Sciatic nerve (tissue), 2 donors: ENCODE measurements at regions not wholly inside any gene's neighbourhood (a gene's known extent, or its start where the extent isn't known, plus 50 kb on each side); places are given as distances from the start of the nearest gene placed in this dataset.

Experiments used
- ATAC-seq: fragments of 200-7000 bp; cut with Tn5 transposase; one replicate; pipeline ENCODE4 v1.9.1; 2020; ENCODE audit warnings: mild to moderate bottlenecking, moderate library complexity
- DNase-seq: peaks from one replicate; pipeline ENCODE4 v3.0.0-alpha.2; 2020; ENCODE audit warnings: low spot score
- intact Hi-C: fragments of 100-400 bp; cut with DNase I; formaldehyde crosslinking; loops from one replicate; pipeline ENCODE4 v1.14.2; 2022
- donor health status: DM: no; HTN: no; CAD: no.
- donor health status: DM: no; HTN: no; CAD: no.

- intact Hi-C loops, result no loop called here
- ATAC-seq, result peak; percentile 78
- no peak for DNase-seq
These were observed 55.1 kb downstream of the PJA1 start for GRCh38 chrX:69110116-69110530.

GRCh38 chrX:69109706-69110105 is 55.5 kb downstream of the PJA1 start:
- no peak for DNase-seq
- ATAC-seq, result peak; percentile 78
- intact Hi-C loops, result no loop called here

- DNase-seq (no peak), ATAC-seq (no peak)
- intact Hi-C loops, result no loop called here
These were observed 56.1 kb downstream of the PJA1 start for GRCh38 chrX:69109036-69109663.

GRCh38 chrX:69107747-69108401 is 57.4 kb downstream of the PJA1 start:
- ATAC-seq, result no peak

GRCh38 chrX:69107231-69107739 is 58.0 kb downstream of the PJA1 start:
- intact Hi-C loops, result no loop called here
- peak; percentile 18 for ATAC-seq
- no peak for DNase-seq

More at GRCh38 chrX:69107747-69108401, 57.4 kb downstream of the PJA1 start:
- intact Hi-C loops, result no loop called here
- no peak for DNase-seq

GRCh38 chrX:69104756-69105434 is 60.4 kb downstream of the PJA1 start:
- intact Hi-C loops, result no loop called here
- ATAC-seq (no peak), DNase-seq (no peak)

GRCh38 chrX:69103539-69103938 is 61.7 kb downstream of the PJA1 start:
- intact Hi-C loops, result no loop called here
- DNase-seq (no peak), ATAC-seq (no peak)

GRCh38 chrX:69102612-69103194 is 62.5 kb downstream of the PJA1 start:
- DNase-seq (no peak), ATAC-seq (no peak)
- intact Hi-C loops, result no loop called here

- intact Hi-C loops, result no loop called here
- DNase-seq (no peak), ATAC-seq (no peak)
These were observed 63.5 kb downstream of the PJA1 start for GRCh38 chrX:69101683-69102251.

- ATAC-seq (no peak), DNase-seq (no peak)
- intact Hi-C loops, result no loop called here
These were observed 64.8 kb downstream of the PJA1 start for GRCh38 chrX:69100478-69100877.

- intact Hi-C loops, result no loop called here
- ATAC-seq, result no peak
These were observed 67.6 kb downstream of the PJA1 start for GRCh38 chrX:69097451-69098236.

GRCh38 chrX:69096963-69097362 is 68.3 kb downstream of the PJA1 start:
- ATAC-seq (no peak), DNase-seq (no peak)
- intact Hi-C loops, result no loop called here

More at GRCh38 chrX:69097451-69098236, 67.6 kb downstream of the PJA1 start:
- DNase-seq, result no peak

- ATAC-seq, result no peak
- intact Hi-C loops, result no loop called here
These were observed 70.1 kb downstream of the PJA1 start for GRCh38 chrX:69094977-69095669.

GRCh38 chrX:69093960-69094871 is 71.0 kb downstream of the PJA1 start:
- ATAC-seq (peak; percentile 74), DNase-seq (no peak)
- intact Hi-C loops, result no loop called here

More at GRCh38 chrX:69094977-69095669, 70.1 kb downstream of the PJA1 start:
- DNase-seq, result no peak

GRCh38 chrX:69090022-69090421 is 75.2 kb downstream of the PJA1 start:
- no peak for DNase-seq
- no peak for ATAC-seq
- intact Hi-C loops, result no loop called here

GRCh38 chrX:69089203-69089602 is 76.0 kb downstream of the PJA1 start:
- DNase-seq (no peak), ATAC-seq (no peak)
- intact Hi-C loops, result no loop called here
